ENCODE measurements at regions not wholly inside any gene's neighbourhood (a gene's known extent, or its start where the extent isn't known, plus 50 kb on each side); places are given as distances from the start of the nearest gene placed in this dataset.

DNA sequence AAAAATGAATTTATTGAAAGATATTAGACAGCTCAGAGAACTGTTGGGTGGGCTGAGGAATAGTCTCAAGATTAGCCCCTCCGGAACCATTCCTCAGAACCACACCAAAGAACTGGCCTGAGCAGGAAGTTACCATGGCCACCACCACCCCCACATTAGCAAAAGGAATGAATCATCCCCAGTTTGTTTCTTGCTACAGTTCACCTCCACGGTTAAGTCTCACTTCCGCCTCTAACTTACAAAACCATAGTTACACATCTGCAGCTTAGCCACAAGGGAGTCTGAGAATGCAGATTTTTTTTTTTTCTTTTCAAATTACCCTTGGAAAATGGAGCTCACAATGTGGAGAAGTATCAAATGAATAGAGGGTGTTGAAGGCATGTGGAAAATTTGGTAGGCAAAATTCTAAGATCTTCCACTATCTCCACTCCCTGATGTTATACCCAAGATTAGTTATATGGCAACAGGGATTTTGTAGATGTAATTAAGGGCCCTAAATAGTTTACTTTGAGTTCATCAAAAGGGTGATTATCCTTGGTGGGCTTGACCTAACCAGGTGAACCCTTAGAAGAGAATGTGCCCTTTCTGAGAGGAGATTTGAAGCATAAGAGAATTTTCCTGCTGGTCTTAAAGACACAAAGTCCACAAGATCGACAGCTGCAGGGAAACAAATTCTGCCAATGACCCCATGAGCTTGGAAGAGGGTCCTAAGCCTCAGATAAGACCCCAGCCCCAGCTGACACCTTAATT is 129.8 kb upstream of the KRR1 start (continued):
- TF ChIP-seq NR4A1 (CRISPR knock-in tag; IDR thresholded peaks at IDR 0.05) (no peak), NR4A1 (tag; IDR thresholded peaks at IDR 0.05) (no peak), REST (IDR thresholded peaks at IDR 0.05; ENCODE audit: borderline replicate concordance) (peak; percentile 92), REST (CRISPR knock-in tag; IDR thresholded peaks at IDR 0.05; ENCODE audit: low read depth) (no peak), LEF1 (IDR thresholded peaks at IDR 0.05) (peak; percentile 47; the same call in 1 of the 2 replicates), EGR1 (conservative IDR thresholded peaks at IDR 0.05) (peak; percentile 95), ZNF324 (CRISPR knock-in tag; IDR thresholded peaks at IDR 0.05) (no peak), HDAC2 (IDR thresholded peaks at IDR 0.05) (no peak), CC2D1A (IDR thresholded peaks at IDR 0.05) (no peak), THAP7 (CRISPR knock-in tag; IDR thresholded peaks at IDR 0.05) (no peak), MEIS2 (IDR thresholded peaks at IDR 0.05; ENCODE audit: partially characterized antibody) (peak; percentile 23), ZNF384 (IDR thresholded peaks at IDR 0.05; ENCODE audit: low read depth, low read length) (peak; percentile 72), MBD2 (IDR thresholded peaks at IDR 0.05; ENCODE audit: borderline replicate concordance, low read depth) (no peak), KAT8 (IDR thresholded peaks at IDR 0.05; ENCODE audit: low read depth) (no peak)
- TF ChIP-seq, protein P1, sequence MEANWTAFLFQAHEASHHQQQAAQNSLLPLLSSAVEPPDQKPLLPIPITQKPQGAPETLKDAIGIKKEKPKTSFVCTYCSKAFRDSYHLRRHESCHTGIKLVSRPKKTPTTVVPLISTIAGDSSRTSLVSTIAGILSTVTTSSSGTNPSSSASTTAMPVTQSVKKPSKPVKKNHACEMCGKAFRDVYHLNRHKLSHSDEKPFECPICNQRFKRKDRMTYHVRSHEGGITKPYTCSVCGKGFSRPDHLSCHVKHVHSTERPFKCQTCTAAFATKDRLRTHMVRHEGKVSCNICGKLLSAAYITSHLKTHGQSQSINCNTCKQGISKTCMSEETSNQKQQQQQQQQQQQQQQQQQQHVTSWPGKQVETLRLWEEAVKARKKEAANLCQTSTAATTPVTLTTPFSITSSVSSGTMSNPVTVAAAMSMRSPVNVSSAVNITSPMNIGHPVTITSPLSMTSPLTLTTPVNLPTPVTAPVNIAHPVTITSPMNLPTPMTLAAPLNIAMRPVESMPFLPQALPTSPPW (CRISPR knock-in tag; IDR thresholded peaks at IDR 0.05): peak; percentile 30; the same call in 1 of the 2 replicates
- TF ChIP-seq, protein P2, sequence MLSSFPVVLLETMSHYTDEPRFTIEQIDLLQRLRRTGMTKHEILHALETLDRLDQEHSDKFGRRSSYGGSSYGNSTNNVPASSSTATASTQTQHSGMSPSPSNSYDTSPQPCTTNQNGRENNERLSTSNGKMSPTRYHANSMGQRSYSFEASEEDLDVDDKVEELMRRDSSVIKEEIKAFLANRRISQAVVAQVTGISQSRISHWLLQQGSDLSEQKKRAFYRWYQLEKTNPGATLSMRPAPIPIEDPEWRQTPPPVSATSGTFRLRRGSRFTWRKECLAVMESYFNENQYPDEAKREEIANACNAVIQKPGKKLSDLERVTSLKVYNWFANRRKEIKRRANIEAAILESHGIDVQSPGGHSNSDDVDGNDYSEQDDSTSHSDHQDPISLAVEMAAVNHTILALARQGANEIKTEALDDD (IDR thresholded peaks at IDR 0.05): peak; percentile 93
- TF ChIP-seq, protein P3, sequence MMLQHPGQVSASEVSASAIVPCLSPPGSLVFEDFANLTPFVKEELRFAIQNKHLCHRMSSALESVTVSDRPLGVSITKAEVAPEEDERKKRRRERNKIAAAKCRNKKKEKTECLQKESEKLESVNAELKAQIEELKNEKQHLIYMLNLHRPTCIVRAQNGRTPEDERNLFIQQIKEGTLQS (IDR thresholded peaks at IDR 0.05): peak; percentile 65; the same call in 1 of the 2 replicates
- TF ChIP-seq, protein P3 (CRISPR knock-in tag; conservative IDR thresholded peaks at IDR 0.05): no peak
